PC-3 (cell line): ENCODE measurements at regions not wholly inside any gene's neighbourhood (a gene's known extent, or its start where the extent isn't known, plus 50 kb on each side); places are given as distances from the start of the nearest gene placed in this dataset.

Source experiments
- ATAC-seq: fragments of 200-7000 bp; cut with Tn5 transposase; 2 replicates; pipeline ENCODE4 v1.9.1; 2020; ENCODE audit warnings: mild to moderate bottlenecking, moderate library complexity
- BruUV-seq: library from RNA; stranded (reverse); fragments of 400-500 nt; replicated peaks from 2 replicates; lab custom pipeline; 2021; lab: Mats Ljungman, UMichigan
- CTCF ChIA-PET: fragments of 300-600 bp; sonication (Branson Sonifier 250); formaldehyde crosslinking; loops from one replicate; lab custom pipeline; 2022; ENCODE audit warnings: antibody characterized with exemption; lab: Charles Lee
- POLR2A ChIA-PET: fragments of 300-600 bp; sonication (Branson Sonifier 250); formaldehyde crosslinking; loops from one replicate; lab custom pipeline; 2022; ENCODE audit warnings: antibody characterized with exemption; ENCODE audit not compliant: unreplicated experiment; lab: Charles Lee
- DNase-seq: peaks from one replicate; pipeline ENCODE4 v3.0.0-alpha.2; 2015
- H2AFZ ChIP-seq: fragments of 300-600 bp; sonication (generic); 2 replicates; pipeline ENCODE4 v1.6.0; 2016; ENCODE audit warnings: antibody characterized with exemption, low read length
- H3F3A ChIP-seq: fragments of 300-600 bp; sonication (generic); one replicate; pipeline ENCODE4 v1.6.0; 2017; ENCODE audit warnings: antibody characterized with exemption, low read length, control low read depth, mild to moderate bottlenecking; ENCODE audit not compliant: unreplicated experiment
- H3K27ac ChIP-seq: fragments of 300-600 bp; sonication (generic); 2 replicates; pipeline ENCODE4 v1.5.1; 2016; ENCODE audit warnings: mild to moderate bottlenecking, low read length
- H3K27me3 ChIP-seq: fragments of 300-600 bp; sonication (generic); 2 replicates; pipeline ENCODE4 v1.6.1; 2016; ENCODE audit warnings: low read length, mixed read lengths
- H3K36me3 ChIP-seq: fragments of 300-600 bp; sonication (generic); 2 replicates; pipeline ENCODE4 v1.6.1; 2016; ENCODE audit warnings: low read depth, mixed run types, low read length, mixed read lengths
- H3K4me1 ChIP-seq: fragments of 300-600 bp; sonication (generic); 2 replicates; pipeline ENCODE4 v1.5.1; 2016; ENCODE audit warnings: low read length; ENCODE audit not compliant: insufficient read depth
- H3K4me2 ChIP-seq: fragments of 300-600 bp; sonication (generic); 2 replicates; pipeline ENCODE4 v1.6.0; 2016; ENCODE audit warnings: low read length
- H3K4me3 ChIP-seq: fragments of 300-600 bp; sonication (generic); 2 replicates; pipeline ENCODE4 v1.5.1; 2016; ENCODE audit warnings: mild to moderate bottlenecking, low read length, mixed read lengths
- H3K79me2 ChIP-seq: fragments of 300-600 bp; sonication (generic); 2 replicates; pipeline ENCODE4 v1.6.1; 2017; ENCODE audit warnings: low read length, mixed read lengths
- H3K9ac ChIP-seq: fragments of 300-600 bp; sonication (generic); 2 replicates; pipeline ENCODE4 v1.6.0; 2016; ENCODE audit warnings: mild to moderate bottlenecking, low read length
- H3K9me2 ChIP-seq: fragments of 300-600 bp; sonication (generic); replicated peaks from 2 replicates; pipeline ENCODE4 v1.6.1; 2016; ENCODE audit warnings: mixed run types, low read length, mixed read lengths
- H3K9me3 ChIP-seq: fragments of 300-600 bp; sonication (generic); 2 replicates; pipeline ENCODE4 v1.6.1; 2016; ENCODE audit warnings: low read length, mixed read lengths
- H4K20me1 ChIP-seq: fragments of 300-600 bp; sonication (generic); 2 replicates; pipeline ENCODE4 v1.6.1; 2016; ENCODE audit warnings: low read length, mixed read lengths
- EZH2 ChIP-seq: fragments of 300-600 bp; sonication (generic); IDR thresholded peaks from one replicate; pipeline ENCODE4 v1.6.1; 2017; ENCODE audit warnings: antibody characterized with exemption, mild to moderate bottlenecking, low read length; ENCODE audit not compliant: unreplicated experiment
- EZH2phosphoT487 ChIP-seq: fragments of 300-600 bp; sonication (generic); IDR thresholded peaks from 2 replicates; pipeline ENCODE4 v1.6.1; 2018; ENCODE audit warnings: mild to moderate bottlenecking, antibody characterized with exemption, low read length, borderline replicate concordance
- intact Hi-C: fragments of 100-400 bp; cut with micrococcal nuclease; formaldehyde crosslinking; loops from 2 replicates; pipeline ENCODE4 v1.9.0; 2023
- TF ChIP-seq, protein P1 (sequence below): fragments of 300-600 bp; sonication (generic); conservative IDR thresholded peaks from 2 replicates; pipeline ENCODE4 v1.5.1; 2017; ENCODE audit warnings: antibody characterized with exemption, low read depth, mild to moderate bottlenecking, low read length

DNA sequence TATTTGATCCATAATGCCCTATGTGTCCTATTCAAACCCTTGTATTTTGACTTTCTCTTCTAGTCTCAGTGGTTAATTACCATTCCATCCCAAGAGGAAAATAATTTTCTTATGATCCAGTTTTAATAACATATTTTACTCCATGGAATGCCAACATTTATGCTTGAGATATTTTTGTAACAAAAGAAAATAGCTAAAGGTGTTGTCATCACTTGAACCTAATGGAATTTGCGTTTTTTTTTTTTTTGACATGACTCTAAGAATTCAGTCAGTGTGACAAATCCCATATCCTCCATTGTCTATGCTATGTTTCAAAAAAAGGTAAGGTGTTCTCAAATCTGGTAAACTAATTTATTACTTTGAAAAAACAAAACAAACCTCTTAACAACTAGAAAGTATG is 324.1 kb upstream of the ADAMTS5 start:
- no peak overlapping the region for H3K27ac ChIP-seq
- POLR2A ChIA-PET, result no interaction called here
- no TSS peak for BruUV-seq

DNA sequence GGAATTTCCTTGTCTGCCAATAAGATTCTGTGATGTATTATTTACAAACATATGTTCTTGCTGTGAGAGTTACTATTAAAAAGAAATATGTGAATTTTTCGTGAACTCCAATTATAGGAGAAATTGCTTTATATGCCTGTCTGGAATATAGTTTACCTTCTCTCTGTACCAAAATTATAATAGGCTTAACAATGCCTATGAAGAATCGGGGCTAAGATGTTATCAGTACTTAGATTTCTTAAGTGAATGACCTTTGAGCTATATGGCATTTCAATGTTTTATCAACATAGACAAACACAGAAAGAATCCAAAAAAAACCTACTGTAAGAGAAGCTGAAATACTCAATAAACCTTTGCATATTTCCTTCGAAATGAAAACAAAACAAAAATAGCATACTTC is 323.1 kb upstream of the ADAMTS5 start:
- H2AFZ ChIP-seq, result no peak overlapping the region
- intact Hi-C loops, result no loop called here

More for the DNA sequence above, 324.1 kb upstream of the ADAMTS5 start:
- DNase-seq (no peak), ATAC-seq (no peak)
- Histone ChIP-seq H2AFZ (no peak overlapping the region), H3K9me3 (peaks cover 6% of the 10 kb centered on the region), H3K4me3 (no peak overlapping the region), H3F3A (no peaks in the 10 kb centered on the region), H3K4me2 (no peak overlapping the region), H4K20me1 (no peaks in the 10 kb centered on the region), H3K36me3 (no peaks in the 10 kb centered on the region), H3K9ac (no peak overlapping the region), H3K79me2 (no peaks in the 10 kb centered on the region), H3K9me2 (no peaks in the 10 kb centered on the region), H3K27me3 (no peaks in the 10 kb centered on the region), H3K4me1 (no peaks in the 10 kb centered on the region)
- CTCF ChIA-PET, result no interaction called here
- intact Hi-C loops, result no loop called here
- no peak for TF ChIP-seq EZH2
- TF ChIP-seq, protein P1, sequence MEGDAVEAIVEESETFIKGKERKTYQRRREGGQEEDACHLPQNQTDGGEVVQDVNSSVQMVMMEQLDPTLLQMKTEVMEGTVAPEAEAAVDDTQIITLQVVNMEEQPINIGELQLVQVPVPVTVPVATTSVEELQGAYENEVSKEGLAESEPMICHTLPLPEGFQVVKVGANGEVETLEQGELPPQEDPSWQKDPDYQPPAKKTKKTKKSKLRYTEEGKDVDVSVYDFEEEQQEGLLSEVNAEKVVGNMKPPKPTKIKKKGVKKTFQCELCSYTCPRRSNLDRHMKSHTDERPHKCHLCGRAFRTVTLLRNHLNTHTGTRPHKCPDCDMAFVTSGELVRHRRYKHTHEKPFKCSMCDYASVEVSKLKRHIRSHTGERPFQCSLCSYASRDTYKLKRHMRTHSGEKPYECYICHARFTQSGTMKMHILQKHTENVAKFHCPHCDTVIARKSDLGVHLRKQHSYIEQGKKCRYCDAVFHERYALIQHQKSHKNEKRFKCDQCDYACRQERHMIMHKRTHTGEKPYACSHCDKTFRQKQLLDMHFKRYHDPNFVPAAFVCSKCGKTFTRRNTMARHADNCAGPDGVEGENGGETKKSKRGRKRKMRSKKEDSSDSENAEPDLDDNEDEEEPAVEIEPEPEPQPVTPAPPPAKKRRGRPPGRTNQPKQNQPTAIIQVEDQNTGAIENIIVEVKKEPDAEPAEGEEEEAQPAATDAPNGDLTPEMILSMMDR, result no peak
- TF ChIP-seq EZH2phosphoT487, result no peak

DNA sequence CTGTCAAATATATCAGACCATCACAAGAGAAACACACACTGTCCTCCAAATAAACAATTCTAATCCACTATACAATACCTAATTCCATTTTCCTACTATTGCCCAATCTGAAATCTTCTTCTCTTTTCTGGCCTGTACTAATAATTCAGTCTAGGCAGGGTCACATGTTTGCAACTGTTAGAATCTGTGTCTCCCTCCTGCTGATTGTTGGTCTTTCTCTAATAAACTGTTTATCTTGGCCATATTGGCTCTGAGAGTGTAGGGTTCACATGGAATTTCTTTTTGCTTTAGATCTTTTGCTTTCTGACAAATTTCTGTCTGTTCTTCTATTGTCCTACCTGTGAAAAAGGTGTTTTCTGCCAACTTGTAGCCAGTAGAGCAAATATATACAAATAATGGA is 319.9 kb upstream of the ADAMTS5 start:
- Histone ChIP-seq H2AFZ (no peak overlapping the region), H3K36me3 (no peaks in the 10 kb centered on the region), H3K9me3 (peaks cover 6% of the 10 kb centered on the region), H3K27ac (no peak overlapping the region), H3K4me1 (no peaks in the 10 kb centered on the region), H3F3A (no peaks in the 10 kb centered on the region), H3K27me3 (no peaks in the 10 kb centered on the region), H3K79me2 (no peaks in the 10 kb centered on the region), H3K9ac (no peak overlapping the region), H3K4me3 (no peak overlapping the region), H4K20me1 (no peaks in the 10 kb centered on the region), H3K9me2 (no peaks in the 10 kb centered on the region), H3K4me2 (no peak overlapping the region)
- ATAC-seq (no peak), DNase-seq (no peak)
- ChIA-PET POLR2A (interaction anchor here (0.6 kb wide), 1 partner anchor 35 kb away, joined by 3 read pairs; no protein-coding TSS in a partner anchor), CTCF (no interaction called here)
- intact Hi-C loops, result no loop called here
- TF ChIP-seq EZH2 (no peak), EZH2phosphoT487 (no peak)
- TF ChIP-seq, protein P1, result no peak
- BruUV-seq, result no TSS peak

More for the DNA sequence above, 323.1 kb upstream of the ADAMTS5 start:
- no peaks in the 10 kb centered on the region for H3F3A ChIP-seq
- no peak for DNase-seq
- no peaks in the 10 kb centered on the region for H3K9me2 ChIP-seq
- no peak overlapping the region for H3K4me3 ChIP-seq
- no peaks in the 10 kb centered on the region for H3K36me3 ChIP-seq
- H3K9me3 ChIP-seq, result peaks cover 6% of the 10 kb centered on the region
- ATAC-seq, result no peak
- no peaks in the 10 kb centered on the region for H4K20me1 ChIP-seq
- no peak overlapping the region for H3K27ac ChIP-seq
- TF ChIP-seq, protein P1, result no peak
- TF ChIP-seq EZH2phosphoT487, result no peak
- TF ChIP-seq EZH2, result no peak
- H3K79me2 ChIP-seq, result no peaks in the 10 kb centered on the region
- no peaks in the 10 kb centered on the region for H3K27me3 ChIP-seq
- no peaks in the 10 kb centered on the region for H3K4me1 ChIP-seq
- H3K4me2 ChIP-seq, result no peak overlapping the region
- no TSS peak for BruUV-seq
- CTCF ChIA-PET, result no interaction called here
- no peak overlapping the region for H3K9ac ChIP-seq
- POLR2A ChIA-PET, result no interaction called here
